Mucosa of stomach (tissue), 1 donor: ENCODE measurements at regions not wholly inside any gene's neighbourhood (a gene's known extent, or its start where the extent isn't known, plus 50 kb on each side); places are given as distances from the start of the nearest gene placed in this dataset.

Experiments used
- H3K27me3 ChIP-seq: one replicate; pipeline ENCODE4 v1.7.0; 2013; ENCODE audit warnings: mild to moderate bottlenecking, low read length; ENCODE audit not compliant: control insufficient read depth, insufficient read depth
- H3K36me3 ChIP-seq: one replicate; pipeline ENCODE4 v1.7.0; 2013; ENCODE audit warnings: low read length; ENCODE audit not compliant: control insufficient read depth, insufficient read depth
- H3K4me1 ChIP-seq: one replicate; pipeline ENCODE4 v1.7.0; 2013; ENCODE audit warnings: mild to moderate bottlenecking, low read length; ENCODE audit not compliant: control insufficient read depth, insufficient read depth
- H3K4me3 ChIP-seq: one replicate; pipeline ENCODE4 v1.7.0; 2013; ENCODE audit warnings: low read length
- H3K9ac ChIP-seq: one replicate; pipeline ENCODE4 v1.7.0; 2013; ENCODE audit warnings: mild to moderate bottlenecking, low read length, moderate library complexity
- H3K9me3 ChIP-seq: one replicate; pipeline ENCODE4 v1.7.0; 2013; ENCODE audit warnings: mild to moderate bottlenecking, low read length, moderate library complexity; ENCODE audit not compliant: control insufficient read depth
- donor health status: Pancreatic carcinoma.

DNA sequence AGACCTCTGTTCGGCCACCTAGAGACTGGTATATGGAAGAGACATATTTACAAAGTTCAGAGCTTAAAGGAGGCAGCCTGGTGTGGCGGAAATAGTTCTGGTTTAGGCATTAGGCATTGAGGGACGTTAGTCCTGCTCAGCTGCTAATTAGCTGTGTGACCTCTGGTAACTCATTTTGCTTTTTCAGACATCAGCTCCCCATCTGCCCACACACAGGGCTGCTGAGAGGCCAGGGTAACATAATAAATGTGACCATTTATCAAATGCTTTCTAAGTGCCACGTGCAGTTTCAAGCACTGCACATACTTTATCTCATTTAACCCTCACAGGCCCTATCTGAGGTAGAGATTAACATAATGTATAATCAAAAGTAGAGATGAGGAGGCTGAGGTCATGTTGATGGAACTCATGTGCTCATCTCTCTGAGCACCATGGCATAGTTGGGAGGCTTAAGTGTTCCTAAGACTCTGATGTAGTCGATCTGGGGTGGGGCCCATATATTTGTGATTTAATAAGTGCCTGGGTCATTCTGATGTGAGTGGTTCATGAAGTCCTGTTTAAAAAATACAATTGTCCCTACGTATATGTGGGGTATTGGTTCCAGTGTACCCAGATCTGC, 267.2 kb upstream of the PLXNA2 start:
- Histone ChIP-seq H3K4me1 (peaks cover 4% of the 10 kb centered on the region), H3K4me3 (no peak overlapping the region), H3K9ac (no peak overlapping the region), H3K27me3 (no peaks in the 10 kb centered on the region), H3K36me3 (no peaks in the 10 kb centered on the region), H3K9me3 (no peaks in the 10 kb centered on the region)

DNA sequence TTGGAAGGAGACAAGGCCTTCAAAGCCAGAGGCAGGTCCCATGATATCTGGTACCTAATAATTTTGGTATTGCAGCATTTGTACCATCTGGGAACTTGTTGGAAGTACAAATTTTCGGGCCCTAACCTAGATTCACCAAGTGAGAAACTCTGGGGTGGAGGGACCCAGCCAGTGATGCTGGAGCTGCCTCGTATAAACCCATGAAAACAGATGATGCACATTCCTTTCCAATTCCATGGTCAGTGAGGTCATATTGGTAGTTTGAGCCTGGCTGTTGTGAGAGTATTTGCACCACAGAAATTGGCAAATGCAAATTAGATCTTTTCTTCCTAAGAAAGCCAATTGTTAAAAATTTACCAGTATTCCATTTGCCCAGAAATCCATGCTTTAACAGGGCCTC, 269.6 kb upstream of the PLXNA2 start:
- H3K27me3 ChIP-seq, result no peaks in the 10 kb centered on the region
- H3K9ac ChIP-seq, result no peak overlapping the region
- peaks cover 4% of the 10 kb centered on the region for H3K4me1 ChIP-seq
- no peak overlapping the region for H3K4me3 ChIP-seq
- no peaks in the 10 kb centered on the region for H3K9me3 ChIP-seq
- no peaks in the 10 kb centered on the region for H3K36me3 ChIP-seq

DNA sequence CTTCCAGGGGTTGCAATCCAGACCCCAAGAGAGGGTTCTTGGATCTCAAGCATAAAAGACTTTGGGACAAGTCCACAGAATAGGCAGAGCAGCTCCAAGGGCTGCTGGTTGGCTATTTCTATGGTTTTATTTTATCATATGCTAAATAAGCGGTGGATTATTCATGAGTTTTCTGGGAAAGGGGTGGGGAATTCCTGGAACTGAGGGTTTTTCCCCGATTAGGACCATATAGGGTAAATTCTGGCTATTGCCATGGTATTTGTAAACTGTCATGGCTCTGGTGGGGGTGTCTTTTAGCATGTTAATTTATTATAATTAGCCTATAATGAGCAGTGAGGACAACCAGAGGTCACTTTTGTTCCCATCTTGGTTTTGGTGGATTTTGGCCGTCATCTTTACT, 270.9 kb upstream of the PLXNA2 start:
- Histone ChIP-seq H3K27me3 (no peaks in the 10 kb centered on the region), H3K4me1 (peaks cover 2% of the 10 kb centered on the region), H3K36me3 (no peaks in the 10 kb centered on the region), H3K9ac (no peak overlapping the region), H3K4me3 (no peak overlapping the region), H3K9me3 (no peaks in the 10 kb centered on the region)

GRCh38 chr1:208516780-208517179, 272.6 kb upstream of the PLXNA2 start:
- Histone ChIP-seq H3K36me3 (no peaks in the 10 kb centered on the region), H3K27me3 (no peaks in the 10 kb centered on the region), H3K4me1 (peaks cover 11% of the 10 kb centered on the region), H3K9me3 (no peaks in the 10 kb centered on the region), H3K9ac (no peak overlapping the region), H3K4me3 (no peak overlapping the region)

DNA sequence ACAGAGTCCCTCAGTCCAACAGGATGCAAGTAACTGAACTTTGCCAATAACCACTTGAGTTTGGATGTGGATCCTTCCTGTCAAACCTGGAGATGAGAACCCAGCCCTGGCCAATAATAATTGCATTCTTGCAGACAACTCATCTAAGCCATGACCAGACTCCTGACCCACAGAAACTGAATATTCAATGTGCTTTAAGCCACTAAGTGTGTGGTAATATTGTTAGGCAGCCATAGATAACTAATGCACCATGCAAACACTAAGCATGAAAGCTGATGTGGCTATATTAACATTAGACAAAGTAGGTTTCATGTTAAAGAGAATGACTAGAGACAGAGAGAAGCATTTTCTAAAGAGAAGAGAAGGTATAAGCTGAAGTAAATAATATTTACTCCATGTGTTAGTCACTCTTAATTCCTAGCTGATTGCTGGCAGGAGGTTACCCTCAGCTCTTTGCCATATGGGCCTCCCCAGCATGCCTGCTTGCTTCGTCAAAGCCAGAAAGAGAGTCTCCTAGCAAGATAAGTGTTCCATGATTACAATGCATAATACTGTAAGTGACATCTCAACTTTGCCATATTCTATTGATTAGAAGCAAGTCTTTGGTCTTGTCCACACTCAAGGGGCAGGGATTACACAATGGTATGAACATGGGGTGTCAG, 276.4 kb upstream of the PLXNA2 start:
- no peak overlapping the region for H3K9ac ChIP-seq
- H3K36me3 ChIP-seq, result no peaks in the 10 kb centered on the region
- no peak overlapping the region for H3K4me3 ChIP-seq
- no peaks in the 10 kb centered on the region for H3K9me3 ChIP-seq
- H3K4me1 ChIP-seq, result peaks cover 13% of the 10 kb centered on the region
- no peaks in the 10 kb centered on the region for H3K27me3 ChIP-seq

GRCh38 chr1:208521534-208521933, 277.4 kb upstream of the PLXNA2 start:
- H3K9ac ChIP-seq, result no peak overlapping the region
- H3K4me3 ChIP-seq, result no peak overlapping the region
- H3K27me3 ChIP-seq, result no peaks in the 10 kb centered on the region
- H3K36me3 ChIP-seq, result no peaks in the 10 kb centered on the region
- H3K9me3 ChIP-seq, result no peaks in the 10 kb centered on the region
- peaks cover 18% of the 10 kb centered on the region for H3K4me1 ChIP-seq

GRCh38 chr1:208523007-208523406, 278.8 kb upstream of the PLXNA2 start:
- H3K4me1 ChIP-seq, result peaks cover 20% of the 10 kb centered on the region
- no peaks in the 10 kb centered on the region for H3K27me3 ChIP-seq
- H3K4me3 ChIP-seq, result no peak overlapping the region
- H3K36me3 ChIP-seq, result no peaks in the 10 kb centered on the region
- H3K9me3 ChIP-seq, result no peaks in the 10 kb centered on the region
- H3K9ac ChIP-seq, result no peak overlapping the region

- Histone ChIP-seq H3K9ac (no peak overlapping the region), H3K27me3 (no peaks in the 10 kb centered on the region), H3K9me3 (no peaks in the 10 kb centered on the region)
Observed at GRCh38 chr1:208524376-208524775, 280.2 kb upstream of the PLXNA2 start.

GRCh38 chr1:208524925-208525324, 280.7 kb upstream of the PLXNA2 start:
- Histone ChIP-seq H3K4me1 (peaks cover 20% of the 10 kb centered on the region), H3K36me3 (no peaks in the 10 kb centered on the region), H3K4me3 (no peak overlapping the region), H3K9ac (no peak overlapping the region), H3K27me3 (no peaks in the 10 kb centered on the region), H3K9me3 (no peaks in the 10 kb centered on the region)

More at GRCh38 chr1:208524376-208524775, 280.2 kb upstream of the PLXNA2 start:
- Histone ChIP-seq H3K4me1 (peaks cover 20% of the 10 kb centered on the region), H3K36me3 (no peaks in the 10 kb centered on the region), H3K4me3 (no peak overlapping the region)

GRCh38 chr1:208525417-208525816, 281.2 kb upstream of the PLXNA2 start:
- no peak overlapping the region for H3K4me3 ChIP-seq
- no peaks in the 10 kb centered on the region for H3K9me3 ChIP-seq
- H3K27me3 ChIP-seq, result no peaks in the 10 kb centered on the region
- peaks cover 16% of the 10 kb centered on the region for H3K4me1 ChIP-seq
- no peak overlapping the region for H3K9ac ChIP-seq
- no peaks in the 10 kb centered on the region for H3K36me3 ChIP-seq

DNA sequence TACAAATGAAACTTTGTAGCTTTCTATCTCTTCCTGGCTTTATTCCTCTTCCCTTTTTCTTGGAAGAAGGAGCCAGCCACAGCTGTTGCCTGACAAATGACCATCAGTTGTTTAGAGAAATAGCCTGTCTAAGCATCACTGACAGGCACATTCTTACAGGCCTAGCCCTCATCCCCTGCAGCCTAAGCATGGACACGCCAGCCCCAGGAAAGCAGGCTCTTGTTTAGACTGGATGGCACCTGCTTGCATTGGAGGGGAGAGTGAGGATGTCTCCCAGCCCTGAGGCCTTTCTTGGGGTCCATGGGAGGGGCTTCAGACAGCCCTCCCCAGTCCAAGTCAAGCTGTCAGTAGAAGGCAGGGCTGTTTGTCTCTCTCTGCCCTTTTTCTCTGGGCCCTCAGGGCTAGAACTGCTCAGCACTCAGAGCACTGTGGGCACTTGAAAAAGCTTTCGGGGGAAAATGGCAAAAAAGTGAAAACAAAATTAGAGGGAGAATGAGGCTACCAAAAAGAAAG, 282.5 kb upstream of the PLXNA2 start:
- peaks cover 9% of the 10 kb centered on the region for H3K4me1 ChIP-seq
- no peak overlapping the region for H3K9ac ChIP-seq
- H3K9me3 ChIP-seq, result no peaks in the 10 kb centered on the region
- H3K36me3 ChIP-seq, result no peaks in the 10 kb centered on the region
- H3K27me3 ChIP-seq, result no peaks in the 10 kb centered on the region
- H3K4me3 ChIP-seq, result no peak overlapping the region

DNA sequence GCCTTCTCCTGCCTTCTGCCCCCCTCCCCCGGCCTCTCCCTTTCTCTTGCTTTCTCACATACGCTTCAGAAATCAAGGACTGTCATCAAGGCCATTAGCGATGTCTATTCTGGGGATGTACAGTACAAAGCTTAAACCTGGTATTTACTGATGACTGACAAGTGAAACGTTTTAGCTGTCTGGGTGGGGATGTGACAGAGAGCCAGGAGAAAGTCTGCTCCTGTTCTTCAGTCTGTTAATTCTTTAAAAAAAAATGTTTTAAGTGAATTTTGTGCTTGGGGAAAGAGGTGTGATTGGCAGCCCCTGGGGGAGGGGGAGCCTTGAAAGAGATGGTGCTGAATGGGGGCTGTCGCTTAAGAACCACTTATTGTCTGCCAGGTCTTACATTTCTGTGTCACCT, 283.0 kb upstream of the PLXNA2 start:
- no peaks in the 10 kb centered on the region for H3K27me3 ChIP-seq
- no peaks in the 10 kb centered on the region for H3K36me3 ChIP-seq
- no peak overlapping the region for H3K9ac ChIP-seq
- no peaks in the 10 kb centered on the region for H3K9me3 ChIP-seq
- peaks cover 10% of the 10 kb centered on the region for H3K4me1 ChIP-seq
- no peak overlapping the region for H3K4me3 ChIP-seq
